ENCODE measurements at regions not wholly inside any gene's neighbourhood (a gene's known extent, or its start where the extent isn't known, plus 50 kb on each side); places are given as distances from the start of the nearest gene placed in this dataset.
"Not testable (repeated sequence)": the region's sequence is repeated elsewhere in the genome, so short reads cannot be mapped to it uniquely, and the experiment has no call there.

GRCh38 chr7:138352570-138353461 is 107.2 kb upstream of the TRIM24 start:
- TF ChIP-seq CTCF (conservative IDR thresholded peaks at IDR 0.05; ENCODE audit: low read depth, low read length), result no peak
- peak; percentile 45 for DNase-seq (ENCODE audit: low read depth)
- H3K4me3 ChIP-seq (ENCODE audit: low read depth, low read length), result no peak overlapping the region

- no peak for DNase-seq (ENCODE audit: low read depth)
- TF ChIP-seq CTCF (conservative IDR thresholded peaks at IDR 0.05; ENCODE audit: low read depth, low read length), result no peak
Measured at GRCh38 chr7:138354066-138354465, 106.0 kb upstream of the TRIM24 start.

GRCh38 chr7:138355254-138355653 is 104.8 kb upstream of the TRIM24 start:
- DNase-seq (ENCODE audit: low read depth), result no peak
- H3K4me3 ChIP-seq (ENCODE audit: low read depth, low read length), result no peak overlapping the region
- no peak for TF ChIP-seq CTCF (conservative IDR thresholded peaks at IDR 0.05; ENCODE audit: low read depth, low read length)

More at GRCh38 chr7:138354066-138354465, 106.0 kb upstream of the TRIM24 start:
- H3K4me3 ChIP-seq (ENCODE audit: low read depth, low read length), result no peak overlapping the region

GRCh38 chr7:138358850-138359341 is 101.2 kb upstream of the TRIM24 start:
- no peak for DNase-seq (ENCODE audit: low read depth)

GRCh38 chr7:138359870-138360559 is 100.0 kb upstream of the TRIM24 start:
- no peak for DNase-seq (ENCODE audit: low read depth)
- no peak overlapping the region for H3K4me3 ChIP-seq (ENCODE audit: low read depth, low read length)
- no peak for TF ChIP-seq CTCF (conservative IDR thresholded peaks at IDR 0.05; ENCODE audit: low read depth, low read length)

More at GRCh38 chr7:138358850-138359341, 101.2 kb upstream of the TRIM24 start:
- no peak for TF ChIP-seq CTCF (conservative IDR thresholded peaks at IDR 0.05; ENCODE audit: low read depth, low read length)
- no peak overlapping the region for H3K4me3 ChIP-seq (ENCODE audit: low read depth, low read length)

- DNase-seq (ENCODE audit: low read depth), result no peak
- H3K4me3 ChIP-seq (ENCODE audit: low read depth, low read length), result no peak overlapping the region
- TF ChIP-seq CTCF (conservative IDR thresholded peaks at IDR 0.05; ENCODE audit: low read depth, low read length), result no peak
Measured at GRCh38 chr7:138363721-138364120, 96.3 kb upstream of the TRIM24 start.

- not testable (repeated sequence) for DNase-seq (ENCODE audit: low read depth); H3K4me3 ChIP-seq (ENCODE audit: low read depth, low read length)
Measured at GRCh38 chr7:138366137-138366536, 93.9 kb upstream of the TRIM24 start.

GRCh38 chr7:138366676-138367075 is 93.4 kb upstream of the TRIM24 start:
- DNase-seq (ENCODE audit: low read depth); H3K4me3 ChIP-seq (ENCODE audit: low read depth, low read length): not testable (repeated sequence)
